Erythroblast (primary cell): ENCODE measurements at regions not wholly inside any gene's neighbourhood (a gene's known extent, or its start where the extent isn't known, plus 50 kb on each side); places are given as distances from the start of the nearest gene placed in this dataset.

Source experiments
- GATA1 ChIP-seq: IDR thresholded peaks from 2 replicates; pipeline ENCODE4 v1.6.1; 2011; ENCODE audit warnings: low read depth, mild to moderate bottlenecking, control low read depth, low read length, moderate library complexity
- POLR2A ChIP-seq: IDR thresholded peaks from 2 replicates; pipeline ENCODE4 v1.6.1; 2011; ENCODE audit warnings: mild to moderate bottlenecking, low read length

- no peak for TF ChIP-seq GATA1
- TF ChIP-seq POLR2A, result no peak
Measured at GRCh38 chrX:82742351-82742750, 765.7 kb upstream of the POU3F4 start.
